GM12878 (cell line): ENCODE measurements at regions not wholly inside any gene's neighbourhood (a gene's known extent, or its start where the extent isn't known, plus 50 kb on each side); places are given as distances from the start of the nearest gene placed in this dataset.

Source experiments
- BCL11A ChIP-seq: IDR thresholded peaks from 2 replicates; pipeline ENCODE4 v1.6.1; 2011; ENCODE audit warnings: low read depth, low read length
- CTCF ChIP-seq, 3 experiments: IDR thresholded peaks in 2 of 3; conservative IDR thresholded peaks in 1 of 3; 2 replicates each; pipeline ENCODE4 v1.5.1; 2011; ENCODE audit warnings: low read depth in 3 of 3, low read length in 3 of 3, mild to moderate bottlenecking in 3 of 3, control low read depth in 2 of 3, moderate library complexity in 2 of 3, inconsistent platforms in 1 of 3, mixed read lengths in 1 of 3; ENCODE audit not compliant: control insufficient read depth in 2 of 3, insufficient read depth in 1 of 3; ENCODE audit errors: extremely low read depth in 1 of 3
- EP300 ChIP-seq, 2 experiments: fragments of 150-350 bp in 1 of 2; IDR thresholded peaks; 2 replicates each; pipeline ENCODE4 v1.6.1; 2011 to 2012; ENCODE audit warnings: low read depth in 2 of 2, low read length in 2 of 2, borderline replicate concordance in 1 of 2, improper control_type of control experiment in 1 of 2, inconsistent platforms in 1 of 2; ENCODE audit not compliant: control insufficient read depth in 1 of 2
- ETV6 ChIP-seq, 2 experiments: fragments of 450-650 bp in 1 of 2; IDR thresholded peaks in 1 of 2; conservative IDR thresholded peaks in 1 of 2; 2 replicates each; pipeline ENCODE4 v1.6.1; 2014; ENCODE audit warnings: antibody characterized with exemption in 1 of 2, borderline replicate concordance in 1 of 2, low read depth in 1 of 2, mild to moderate bottlenecking in 1 of 2, moderate library complexity in 1 of 2
- EZH2 ChIP-seq: IDR thresholded peaks from 2 replicates; pipeline ENCODE4 v1.6.1; 2012; ENCODE audit warnings: low read depth, mild to moderate bottlenecking, control low read depth, inconsistent platforms, low read length, borderline replicate concordance; ENCODE audit not compliant: control insufficient read depth
- HDAC2 ChIP-seq: fragments of 200-600 bp; sonication (generic); IDR thresholded peaks from 2 replicates; pipeline ENCODE4 v1.6.1; 2017
- IRF3 ChIP-seq: fragments of 450-650 bp; IDR thresholded peaks from 2 replicates; pipeline ENCODE4 v1.6.1; 2014; ENCODE audit warnings: mild to moderate bottlenecking
- NFYA ChIP-seq: IDR thresholded peaks from 2 replicates; pipeline ENCODE4 v1.6.1; 2011; ENCODE audit warnings: low read depth, mild to moderate bottlenecking, low read length, improper control_type of control experiment, borderline replicate concordance
- POLR2A ChIP-seq: IDR thresholded peaks from 2 replicates; pipeline ENCODE4 v1.6.1; 2011; ENCODE audit warnings: low read depth, mild to moderate bottlenecking, low read length
- SREBF1 ChIP-seq: IDR thresholded peaks from 2 replicates; pipeline ENCODE4 v1.6.1; 2012; ENCODE audit warnings: mild to moderate bottlenecking, low read length
- SRF ChIP-seq, 2 experiments: IDR thresholded peaks; 2 replicates each; pipeline ENCODE4 v1.6.1; 2011; ENCODE audit warnings: low read depth in 2 of 2, low read length in 2 of 2, mild to moderate bottlenecking in 1 of 2, moderate library complexity in 1 of 2
- TAF1 ChIP-seq: IDR thresholded peaks from 2 replicates; pipeline ENCODE4 v1.6.1; 2011; ENCODE audit warnings: mild to moderate bottlenecking, low read depth, low read length, borderline replicate concordance
- ZNF217 ChIP-seq: fragments of 450-650 bp; IDR thresholded peaks from 2 replicates; pipeline ENCODE4 v1.6.1; 2017; ENCODE audit warnings: antibody characterized with exemption, mild to moderate bottlenecking
- ZNF687 ChIP-seq: fragments of 450-650 bp; IDR thresholded peaks from 2 replicates; pipeline ENCODE4 v1.6.1; 2017; ENCODE audit warnings: mild to moderate bottlenecking, moderate library complexity

GRCh38 chr20:50399555-50399916 lies 110.6 kb upstream of the PTPN1 start:
- TF ChIP-seq TAF1 (no peak), POLR2A (no peak), ETV6 (conservative IDR thresholded peaks at IDR 0.05 in 1 of 2, IDR thresholded peaks at IDR 0.05 in 1 of 2; ENCODE audit: borderline replicate concordance in 1 of 2, low read depth in 1 of 2) (no peak), CTCF (IDR thresholded peaks at IDR 0.05 in 2 of 3, conservative IDR thresholded peaks at IDR 0.05 in 1 of 3; ENCODE audit: control insufficient read depth in 2 of 3, extremely low read depth in 1 of 3, insufficient read depth in 1 of 3, low read depth in 3 of 3, low read length in 3 of 3) (no peak), ZNF217 (no peak), ZNF687 (no peak), EP300 (IDR thresholded peaks at IDR 0.05; ENCODE audit: borderline replicate concordance in 1 of 2, control insufficient read depth in 1 of 2, low read depth in 2 of 2, low read length in 2 of 2) (no peak), IRF3 (no peak), BCL11A (no peak), SRF (IDR thresholded peaks at IDR 0.05; ENCODE audit: low read depth in 2 of 2, low read length in 2 of 2) (no peak), NFYA (no peak), EZH2 (no peak), SREBF1 (no peak), HDAC2 (no peak)
